WI38 (cell line): ENCODE measurements at regions not wholly inside any gene's neighbourhood (a gene's known extent, or its start where the extent isn't known, plus 50 kb on each side); places are given as distances from the start of the nearest gene placed in this dataset.

Experiments used
- H3K4me3 ChIP-seq: 2 replicates; pipeline ENCODE4 v1.5.1; 2011; ENCODE audit warnings: low read depth, mild to moderate bottlenecking, control low read depth, low read length
- TF ChIP-seq, protein P1 (sequence below): IDR thresholded peaks from 2 replicates; pipeline ENCODE4 v1.5.1; 2012; ENCODE audit warnings: low read depth, mild to moderate bottlenecking, control low read depth, low read length

DNA sequence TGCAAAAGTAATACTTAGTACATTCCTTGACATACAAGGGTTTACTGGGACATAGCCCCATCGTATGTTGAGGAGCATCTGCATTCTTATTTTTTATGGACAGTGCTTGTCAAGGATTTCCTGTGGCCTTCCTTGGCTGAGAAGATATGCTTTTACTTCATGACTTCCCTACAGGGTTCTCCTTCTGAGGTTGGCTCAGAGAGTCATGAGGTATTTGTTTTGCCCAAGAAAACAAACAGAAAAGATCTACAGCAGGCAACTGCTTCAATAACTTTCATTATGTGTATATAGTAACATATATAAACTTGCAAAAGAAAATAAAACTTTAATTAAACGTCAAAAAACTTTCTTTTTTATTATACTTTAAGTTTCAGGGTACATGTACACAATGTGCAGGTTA is 577.2 kb upstream of the SEMA3D start:
- H3K4me3 ChIP-seq: no peak overlapping the region
- TF ChIP-seq, protein P1, sequence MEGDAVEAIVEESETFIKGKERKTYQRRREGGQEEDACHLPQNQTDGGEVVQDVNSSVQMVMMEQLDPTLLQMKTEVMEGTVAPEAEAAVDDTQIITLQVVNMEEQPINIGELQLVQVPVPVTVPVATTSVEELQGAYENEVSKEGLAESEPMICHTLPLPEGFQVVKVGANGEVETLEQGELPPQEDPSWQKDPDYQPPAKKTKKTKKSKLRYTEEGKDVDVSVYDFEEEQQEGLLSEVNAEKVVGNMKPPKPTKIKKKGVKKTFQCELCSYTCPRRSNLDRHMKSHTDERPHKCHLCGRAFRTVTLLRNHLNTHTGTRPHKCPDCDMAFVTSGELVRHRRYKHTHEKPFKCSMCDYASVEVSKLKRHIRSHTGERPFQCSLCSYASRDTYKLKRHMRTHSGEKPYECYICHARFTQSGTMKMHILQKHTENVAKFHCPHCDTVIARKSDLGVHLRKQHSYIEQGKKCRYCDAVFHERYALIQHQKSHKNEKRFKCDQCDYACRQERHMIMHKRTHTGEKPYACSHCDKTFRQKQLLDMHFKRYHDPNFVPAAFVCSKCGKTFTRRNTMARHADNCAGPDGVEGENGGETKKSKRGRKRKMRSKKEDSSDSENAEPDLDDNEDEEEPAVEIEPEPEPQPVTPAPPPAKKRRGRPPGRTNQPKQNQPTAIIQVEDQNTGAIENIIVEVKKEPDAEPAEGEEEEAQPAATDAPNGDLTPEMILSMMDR: no peak

DNA sequence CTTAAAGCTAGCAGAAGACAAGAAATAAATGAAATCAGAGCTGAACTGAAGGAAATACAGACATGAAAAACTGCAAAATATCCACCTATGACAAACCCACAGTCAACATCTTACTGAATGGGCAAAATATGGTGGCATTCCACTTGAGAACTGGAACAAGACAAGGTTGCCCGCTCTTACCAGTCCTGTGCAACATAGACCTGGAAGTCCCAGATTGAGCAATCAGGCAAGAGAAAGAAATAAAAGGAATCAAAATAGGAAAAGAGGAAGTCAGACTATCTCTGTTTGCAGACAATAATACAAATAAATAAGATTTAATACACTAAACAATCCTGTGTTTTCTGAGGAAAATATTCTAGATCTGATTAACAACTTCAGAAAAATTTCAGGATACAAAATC is 570.5 kb upstream of the SEMA3D start:
- TF ChIP-seq, protein P1: no peak
- no peak overlapping the region for H3K4me3 ChIP-seq

DNA sequence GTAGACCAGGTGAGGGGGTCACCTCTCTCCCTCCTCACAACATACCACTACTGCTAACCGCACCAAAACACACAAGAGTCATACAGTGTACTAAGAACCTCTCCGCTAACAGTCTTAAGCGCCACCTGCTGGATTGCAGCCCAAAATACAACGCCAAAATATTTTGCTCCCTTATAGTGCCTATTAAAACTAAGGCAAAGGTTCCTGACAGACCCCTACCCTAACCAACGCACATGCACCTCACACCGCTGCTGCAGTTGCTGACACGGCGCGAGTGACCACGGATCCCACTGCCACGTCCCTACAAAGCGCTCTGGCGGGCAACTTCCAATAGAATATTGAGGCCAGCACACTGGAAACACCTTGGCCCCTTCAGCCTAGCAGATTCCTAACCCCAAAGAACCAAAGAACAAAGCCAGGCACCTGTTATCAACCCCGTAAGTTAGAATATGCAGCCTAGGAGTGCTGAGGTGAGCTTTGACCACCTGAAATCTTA is 563.6 kb upstream of the SEMA3D start:
- TF ChIP-seq, protein P1: peak; percentile 34; the same call in 1 of the 2 replicates
- H3K4me3 ChIP-seq: no peak overlapping the region

DNA sequence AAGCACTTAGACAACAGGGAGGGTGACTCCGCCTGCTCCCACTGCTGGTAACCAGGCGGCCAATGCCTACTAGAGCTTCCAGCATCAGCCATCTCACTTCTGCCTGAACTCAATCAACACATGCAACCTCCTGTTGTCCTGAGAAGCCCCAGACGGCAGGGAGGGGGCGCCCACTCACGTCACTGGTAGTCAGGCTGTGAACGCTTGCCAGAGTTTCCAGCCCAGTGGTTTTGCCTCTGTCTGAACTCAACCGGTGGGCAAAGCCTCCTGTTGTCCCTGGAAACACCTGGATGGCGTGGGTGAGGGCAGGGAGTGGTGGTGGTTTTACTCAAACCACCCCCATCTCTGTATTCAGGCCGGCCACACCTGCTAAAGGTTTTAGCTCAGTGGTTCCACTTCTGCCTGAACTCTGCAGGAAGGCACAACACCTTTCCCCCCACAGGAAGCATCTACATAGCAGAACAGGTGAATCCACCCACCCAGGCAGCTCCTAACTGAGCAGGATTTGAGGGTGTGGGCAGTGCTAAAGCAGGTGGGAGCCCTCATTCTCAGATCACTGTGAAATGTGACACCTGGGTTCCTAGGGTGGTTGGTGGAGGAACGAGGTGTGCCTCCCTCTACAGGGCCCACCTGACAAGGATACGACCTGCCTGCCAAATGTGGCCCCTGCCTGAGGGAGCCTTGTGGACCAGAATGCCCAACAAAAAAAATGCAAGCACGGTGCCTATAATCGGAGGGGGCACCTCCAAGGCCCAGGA is 563.0 kb upstream of the SEMA3D start:
- no peak overlapping the region for H3K4me3 ChIP-seq
- TF ChIP-seq, protein P1: no peak

DNA sequence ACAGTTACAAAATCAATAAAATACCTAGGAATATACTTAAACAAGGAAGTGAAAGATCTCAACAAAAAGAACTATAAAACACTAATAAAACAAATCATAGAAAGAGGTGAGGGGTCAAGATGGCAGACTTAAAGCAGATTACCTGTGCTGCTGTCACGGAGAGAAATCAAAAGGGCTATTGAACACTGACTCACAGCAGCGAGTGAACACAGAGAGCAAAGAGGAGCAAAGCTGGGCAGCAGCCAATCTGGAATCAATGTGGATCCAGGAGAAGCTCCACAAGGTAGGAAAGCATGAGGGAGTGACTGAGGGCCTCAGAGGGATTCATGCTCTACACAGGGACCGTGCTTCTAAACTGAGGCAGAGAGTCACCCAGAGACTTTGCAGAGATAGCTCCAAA is 562.0 kb upstream of the SEMA3D start:
- TF ChIP-seq, protein P1: no peak
- H3K4me3 ChIP-seq: no peak overlapping the region

DNA sequence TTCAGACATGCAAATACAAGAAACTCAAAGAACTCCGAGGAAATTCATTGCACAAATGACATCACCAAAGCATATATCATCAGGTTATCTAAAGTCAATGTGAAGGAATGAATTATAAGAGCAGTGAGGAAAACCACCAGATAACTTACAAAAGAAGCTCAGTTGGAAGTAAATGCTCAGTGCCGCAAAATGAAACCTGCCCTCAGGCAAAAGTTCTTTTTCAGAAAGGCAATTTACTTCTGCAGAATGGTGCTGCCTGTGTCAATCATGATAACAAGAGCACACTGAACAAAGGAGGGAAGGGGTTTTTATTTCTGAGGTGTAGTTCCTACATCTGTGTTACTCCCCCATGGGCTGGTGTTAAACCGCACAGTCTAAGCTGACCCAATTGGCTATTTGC is 550.6 kb upstream of the SEMA3D start:
- H3K4me3 ChIP-seq: no peak overlapping the region
- TF ChIP-seq, protein P1: no peak

DNA sequence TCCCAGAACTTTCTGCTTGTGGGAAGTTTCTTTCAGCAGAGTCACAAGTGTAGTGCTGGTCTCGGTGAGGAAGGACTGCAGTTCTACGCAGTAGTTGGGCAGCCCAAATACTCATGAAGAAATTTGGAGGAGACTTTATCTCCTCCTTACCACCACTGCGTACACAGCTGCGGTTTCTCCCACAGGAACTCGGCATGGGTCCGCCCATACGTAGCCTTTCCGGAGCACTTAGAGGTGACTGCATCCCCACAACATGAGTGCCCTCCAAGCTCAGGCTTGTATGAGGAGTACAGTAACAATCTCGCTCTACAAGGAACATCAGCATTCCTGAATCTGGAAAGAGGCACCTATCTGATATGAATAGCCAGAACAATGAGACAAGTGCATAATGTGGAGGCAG is 549.2 kb upstream of the SEMA3D start:
- H3K4me3 ChIP-seq: no peak overlapping the region
- TF ChIP-seq, protein P1: no peak
